ENCODE measurements at regions not wholly inside any gene's neighbourhood (a gene's known extent, or its start where the extent isn't known, plus 50 kb on each side); places are given as distances from the start of the nearest gene placed in this dataset.

DNA sequence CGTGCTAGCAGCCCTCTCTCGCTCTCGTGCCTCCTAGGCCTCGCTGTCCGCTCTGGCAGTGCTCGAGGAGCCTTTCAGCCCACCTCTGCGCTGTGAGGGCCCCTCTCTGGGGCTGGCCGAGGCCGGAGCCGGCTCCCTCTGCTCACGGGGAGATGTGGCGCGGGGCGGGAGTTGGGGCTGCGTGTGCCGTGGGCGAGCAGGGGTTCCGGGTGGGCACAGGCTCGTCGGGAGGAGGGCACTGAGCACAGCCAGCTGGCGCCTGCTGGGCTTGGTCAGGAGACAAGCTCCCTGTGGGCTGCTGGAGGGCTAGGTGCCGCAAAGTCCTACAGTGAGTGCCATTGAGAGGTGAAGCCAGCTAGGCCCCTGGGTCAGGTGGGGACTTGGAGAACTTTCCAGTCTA is 994.5 kb downstream of the C4orf33 start:
- DNase-seq: no peak
- Histone ChIP-seq H3K36me3 (no peaks in the 10 kb centered on the region), H3K27ac (no peak overlapping the region), H3K4me3 (no peak overlapping the region), H3K9me3 (no peaks in the 10 kb centered on the region), H3K4me1 (no peaks in the 10 kb centered on the region), H3K27me3 (ENCODE audit: low read depth) (no peaks in the 10 kb centered on the region)
- ATAC-seq: no peak
- intact Hi-C loops (cut with DNase I): no loop called here
- TF ChIP-seq, protein P1, sequence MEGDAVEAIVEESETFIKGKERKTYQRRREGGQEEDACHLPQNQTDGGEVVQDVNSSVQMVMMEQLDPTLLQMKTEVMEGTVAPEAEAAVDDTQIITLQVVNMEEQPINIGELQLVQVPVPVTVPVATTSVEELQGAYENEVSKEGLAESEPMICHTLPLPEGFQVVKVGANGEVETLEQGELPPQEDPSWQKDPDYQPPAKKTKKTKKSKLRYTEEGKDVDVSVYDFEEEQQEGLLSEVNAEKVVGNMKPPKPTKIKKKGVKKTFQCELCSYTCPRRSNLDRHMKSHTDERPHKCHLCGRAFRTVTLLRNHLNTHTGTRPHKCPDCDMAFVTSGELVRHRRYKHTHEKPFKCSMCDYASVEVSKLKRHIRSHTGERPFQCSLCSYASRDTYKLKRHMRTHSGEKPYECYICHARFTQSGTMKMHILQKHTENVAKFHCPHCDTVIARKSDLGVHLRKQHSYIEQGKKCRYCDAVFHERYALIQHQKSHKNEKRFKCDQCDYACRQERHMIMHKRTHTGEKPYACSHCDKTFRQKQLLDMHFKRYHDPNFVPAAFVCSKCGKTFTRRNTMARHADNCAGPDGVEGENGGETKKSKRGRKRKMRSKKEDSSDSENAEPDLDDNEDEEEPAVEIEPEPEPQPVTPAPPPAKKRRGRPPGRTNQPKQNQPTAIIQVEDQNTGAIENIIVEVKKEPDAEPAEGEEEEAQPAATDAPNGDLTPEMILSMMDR (IDR thresholded peaks at IDR 0.05): no peak

DNA sequence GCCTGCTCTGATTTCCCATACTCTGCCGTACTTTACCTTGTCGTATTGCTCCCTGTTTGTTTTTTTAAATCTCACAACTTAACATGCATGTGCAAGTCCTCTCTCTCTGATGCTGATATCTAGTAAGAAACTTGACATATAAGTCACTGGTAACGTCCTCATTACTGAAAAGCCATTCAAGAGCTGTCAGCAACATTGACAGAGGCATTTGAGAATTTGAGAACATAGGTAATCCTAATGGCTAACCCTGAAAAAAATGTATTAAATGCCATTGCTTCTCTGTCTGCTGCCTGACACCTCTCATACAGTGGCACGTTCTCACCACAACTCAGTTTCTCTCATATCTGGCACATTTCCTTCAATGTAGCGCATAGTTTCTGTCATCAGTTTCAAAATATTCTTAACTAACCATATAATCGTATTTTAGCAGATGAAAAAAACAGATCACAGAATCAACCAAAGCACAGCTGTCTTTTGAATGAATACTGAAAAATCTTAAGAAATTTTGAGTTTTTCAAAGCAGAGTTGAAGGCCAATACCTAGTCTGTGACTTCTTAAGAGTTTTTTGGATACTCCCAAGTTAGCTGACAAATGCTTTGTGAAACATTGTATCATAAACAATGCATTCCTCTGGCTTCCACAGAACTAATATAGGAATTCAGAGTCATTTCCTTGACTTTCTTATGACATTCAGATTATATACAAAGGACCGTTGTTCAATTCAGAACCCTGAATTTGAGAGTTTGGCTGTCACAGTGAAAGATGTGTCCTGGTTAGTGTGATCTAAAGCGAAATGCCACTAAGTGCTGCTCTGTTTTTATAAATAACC is 996.4 kb downstream of the C4orf33 start:
- intact Hi-C loops (cut with DNase I): no loop called here
- TF ChIP-seq, protein P1 (IDR thresholded peaks at IDR 0.05): no peak
- ATAC-seq: no peak
- no peaks in the 10 kb centered on the region for H3K9me3 ChIP-seq
- H3K4me3 ChIP-seq: no peak overlapping the region
- no peaks in the 10 kb centered on the region for H3K27me3 ChIP-seq (ENCODE audit: low read depth)
- H3K27ac ChIP-seq: no peak overlapping the region
- no peak for DNase-seq
- no peaks in the 10 kb centered on the region for H3K36me3 ChIP-seq
- H3K4me1 ChIP-seq: no peaks in the 10 kb centered on the region

DNA sequence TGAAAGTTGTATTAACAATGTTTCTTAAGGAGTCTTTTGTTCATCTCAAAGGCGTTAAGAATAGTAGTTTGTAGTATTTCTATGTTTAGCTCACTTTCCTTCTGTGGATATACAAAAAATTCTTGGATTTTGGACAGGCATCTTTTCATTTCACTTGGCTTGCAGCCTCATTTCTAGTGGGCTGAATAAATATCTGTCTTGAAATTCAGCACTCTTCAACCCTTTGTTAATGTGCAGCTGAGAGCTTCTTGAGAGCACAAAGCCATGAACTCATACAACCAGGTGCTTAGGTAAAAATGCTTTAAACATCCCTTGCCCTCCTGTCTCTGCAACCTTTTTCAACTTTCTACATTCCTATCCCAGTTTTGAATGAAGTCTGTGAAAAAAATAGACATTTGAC is 1003.2 kb downstream of the C4orf33 start:
- Histone ChIP-seq H3K27me3 (ENCODE audit: low read depth) (no peaks in the 10 kb centered on the region), H3K27ac (no peak overlapping the region), H3K4me1 (no peaks in the 10 kb centered on the region), H3K36me3 (no peaks in the 10 kb centered on the region), H3K4me3 (no peak overlapping the region), H3K9me3 (no peaks in the 10 kb centered on the region)
- TF ChIP-seq, protein P1 (IDR thresholded peaks at IDR 0.05): no peak
- ATAC-seq (no peak), DNase-seq (no peak)
- intact Hi-C loops (cut with DNase I): no loop called here

DNA sequence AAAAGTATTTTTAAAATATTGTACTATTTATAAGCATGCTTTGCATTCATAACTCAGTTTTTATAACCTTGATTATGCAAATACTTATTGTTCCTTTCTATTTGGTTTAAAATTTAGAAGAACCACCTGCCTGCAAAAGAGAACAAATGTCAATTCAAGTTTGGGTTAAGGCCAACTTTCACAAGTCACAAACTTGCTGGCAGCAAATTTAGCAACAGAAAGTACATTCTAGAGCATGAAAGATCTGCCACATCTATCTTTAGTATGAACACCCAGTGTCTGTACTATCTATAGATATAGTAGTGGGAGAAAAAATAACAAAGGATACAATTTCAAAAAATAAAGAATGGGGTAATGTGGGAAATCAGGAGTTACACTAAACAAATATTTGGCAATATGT is 1014.2 kb downstream of the C4orf33 start:
- ATAC-seq (no peak), DNase-seq (no peak)
- intact Hi-C loops (cut with DNase I): no loop called here
- Histone ChIP-seq H3K9me3 (no peaks in the 10 kb centered on the region), H3K36me3 (no peaks in the 10 kb centered on the region), H3K27ac (no peak overlapping the region), H3K4me3 (no peak overlapping the region), H3K4me1 (no peaks in the 10 kb centered on the region), H3K27me3 (ENCODE audit: low read depth) (no peaks in the 10 kb centered on the region)
- TF ChIP-seq, protein P1 (IDR thresholded peaks at IDR 0.05): no peak

DNA sequence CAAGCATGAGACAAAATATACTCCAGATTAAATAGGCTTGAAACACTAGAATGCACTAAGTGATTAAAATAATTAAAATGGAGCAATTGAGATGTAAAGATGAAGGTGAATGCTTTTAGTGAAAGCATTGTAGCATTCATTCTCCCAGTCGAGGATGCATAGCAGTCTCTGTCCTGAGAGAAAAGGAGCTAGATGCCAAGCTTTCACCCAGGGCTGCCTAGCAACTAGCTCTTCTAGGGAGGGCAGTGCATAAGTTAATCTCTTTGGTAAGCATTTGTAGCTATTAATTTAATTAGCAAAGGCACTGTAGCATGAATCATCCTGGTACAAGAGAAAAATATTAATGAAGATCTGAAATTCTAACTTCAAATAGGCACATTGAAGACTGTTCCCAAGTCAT is 1014.8 kb downstream of the C4orf33 start:
- H3K4me3 ChIP-seq: no peak overlapping the region
- H3K36me3 ChIP-seq: no peaks in the 10 kb centered on the region
- intact Hi-C loops (cut with DNase I): no loop called here
- H3K27me3 ChIP-seq (ENCODE audit: low read depth): no peaks in the 10 kb centered on the region
- DNase-seq (no peak), ATAC-seq (no peak)
- H3K4me1 ChIP-seq: no peaks in the 10 kb centered on the region
- TF ChIP-seq, protein P1 (IDR thresholded peaks at IDR 0.05): no peak
- H3K27ac ChIP-seq: no peak overlapping the region
- no peaks in the 10 kb centered on the region for H3K9me3 ChIP-seq

All from lower lobe of right lung (tissue), 2 donors.